ENCODE measurements at regions not wholly inside any gene's neighbourhood (a gene's known extent, or its start where the extent isn't known, plus 50 kb on each side); places are given as distances from the start of the nearest gene placed in this dataset.

GRCh38 chr11:41897991-41898390 lies 438.5 kb upstream of the LRRC4C start:
- Histone ChIP-seq H3K27ac (no peak overlapping the region), H3K36me3 (no peaks in the 10 kb centered on the region), H3K4me1 (ENCODE audit: control insufficient read depth in 1 of 2, low read depth in 2 of 2) (no peaks in the 10 kb centered on the region), H3K4me3 (no peak overlapping the region), H3K27me3 (replicated peaks; ENCODE audit: insufficient read depth) (no peaks in the 10 kb centered on the region), H3K9me3 (no peaks in the 10 kb centered on the region)
- TF ChIP-seq CTCF (IDR thresholded peaks at IDR 0.05): no peak
- ATAC-seq (ENCODE audit: insufficient number of reproducible peaks, low FRiP score, low read depth) (no peak), DNase-seq (ENCODE audit: low spot score) (no peak)

GRCh38 chr11:41917900-41918299 lies 458.4 kb upstream of the LRRC4C start:
- DNase-seq (ENCODE audit: low spot score): no peak
- Histone ChIP-seq H3K4me3 (no peak overlapping the region), H3K36me3 (no peaks in the 10 kb centered on the region), H3K27ac (no peak overlapping the region), H3K27me3 (replicated peaks; ENCODE audit: insufficient read depth) (no peaks in the 10 kb centered on the region), H3K9me3 (no peaks in the 10 kb centered on the region), H3K4me1 (ENCODE audit: control insufficient read depth in 1 of 2, low read depth in 2 of 2) (no peaks in the 10 kb centered on the region)
- ATAC-seq (ENCODE audit: insufficient number of reproducible peaks, low FRiP score, low read depth): no peak
- no peak for TF ChIP-seq CTCF (IDR thresholded peaks at IDR 0.05)

GRCh38 chr11:41920374-41920773 lies 460.9 kb upstream of the LRRC4C start:
- ATAC-seq (ENCODE audit: insufficient number of reproducible peaks, low FRiP score, low read depth) (no peak), DNase-seq (ENCODE audit: low spot score) (no peak)
- Histone ChIP-seq H3K4me3 (no peak overlapping the region), H3K4me1 (ENCODE audit: control insufficient read depth in 1 of 2, low read depth in 2 of 2) (no peaks in the 10 kb centered on the region), H3K9me3 (no peaks in the 10 kb centered on the region), H3K27ac (no peak overlapping the region), H3K36me3 (no peaks in the 10 kb centered on the region), H3K27me3 (replicated peaks; ENCODE audit: insufficient read depth) (no peaks in the 10 kb centered on the region)
- TF ChIP-seq CTCF (IDR thresholded peaks at IDR 0.05): no peak

GRCh38 chr11:41921746-41922390 lies 462.4 kb upstream of the LRRC4C start:
- no peaks in the 10 kb centered on the region for H3K27me3 ChIP-seq (replicated peaks; ENCODE audit: insufficient read depth)
- no peak for TF ChIP-seq CTCF (IDR thresholded peaks at IDR 0.05)
- ATAC-seq (ENCODE audit: insufficient number of reproducible peaks, low FRiP score, low read depth) (no peak), DNase-seq (ENCODE audit: low spot score) (no peak)
- no peaks in the 10 kb centered on the region for H3K9me3 ChIP-seq
- H3K4me3 ChIP-seq: no peak overlapping the region
- H3K4me1 ChIP-seq (ENCODE audit: control insufficient read depth in 1 of 2, low read depth in 2 of 2): no peaks in the 10 kb centered on the region
- no peaks in the 10 kb centered on the region for H3K36me3 ChIP-seq
- no peak overlapping the region for H3K27ac ChIP-seq

- H3K27me3 ChIP-seq (replicated peaks; ENCODE audit: insufficient read depth): no peaks in the 10 kb centered on the region
- DNase-seq (ENCODE audit: low spot score): no peak
- no peak for TF ChIP-seq CTCF (IDR thresholded peaks at IDR 0.05)
- H3K4me1 ChIP-seq (ENCODE audit: control insufficient read depth in 1 of 2, low read depth in 2 of 2): no peaks in the 10 kb centered on the region
- no peaks in the 10 kb centered on the region for H3K9me3 ChIP-seq
- H3K36me3 ChIP-seq: no peaks in the 10 kb centered on the region
- ATAC-seq (ENCODE audit: insufficient number of reproducible peaks, low FRiP score, low read depth): no peak
- H3K27ac ChIP-seq: no peak overlapping the region
- no peak overlapping the region for H3K4me3 ChIP-seq
Measured at GRCh38 chr11:41926339-41926738, 466.9 kb upstream of the LRRC4C start.
